C4-2B (cell line): ENCODE measurements at regions not wholly inside any gene's neighbourhood (a gene's known extent, or its start where the extent isn't known, plus 50 kb on each side); places are given as distances from the start of the nearest gene placed in this dataset.

Source experiments
- H3K27ac ChIP-seq: fragments of 450-650 bp; 2 replicates; pipeline ENCODE4 v1.5.1; 2017
- ZFX ChIP-seq: fragments of 450-650 bp; IDR thresholded peaks from 2 replicates; pipeline ENCODE4 v1.6.1; 2017
- TF ChIP-seq, protein P1 (sequence below): fragments of 450-650 bp; conservative IDR thresholded peaks from 2 replicates; pipeline ENCODE4 v1.5.1; 2017; ENCODE audit warnings: mild to moderate bottlenecking

DNA sequence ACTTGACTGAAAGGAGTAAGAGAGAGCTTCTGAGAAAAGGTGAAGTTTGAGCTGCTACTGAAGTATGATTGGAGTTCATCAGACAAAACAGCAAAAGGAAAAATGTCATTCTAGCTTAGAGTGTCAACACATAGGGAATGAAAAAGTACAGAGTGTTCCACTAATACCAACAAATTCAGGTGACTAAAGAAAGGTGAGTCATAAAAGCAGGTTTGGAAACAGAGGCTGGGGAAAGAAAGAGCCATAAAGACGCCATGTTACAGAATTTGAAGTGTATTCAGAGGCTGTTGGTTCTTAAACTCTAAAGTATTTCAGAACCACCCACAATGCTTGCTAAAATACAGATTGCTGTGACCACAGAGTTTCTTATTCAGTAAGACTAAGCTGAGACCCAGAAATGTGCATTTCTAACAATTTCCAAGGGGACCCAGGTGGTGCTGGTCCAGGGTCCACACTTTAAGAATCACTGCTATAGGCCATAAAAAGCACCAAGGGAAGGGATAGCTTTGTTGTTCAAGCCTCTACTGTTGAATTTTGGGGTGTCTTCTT, 143.1 kb downstream of the ELAPOR2 start:
- TF ChIP-seq, protein P1, sequence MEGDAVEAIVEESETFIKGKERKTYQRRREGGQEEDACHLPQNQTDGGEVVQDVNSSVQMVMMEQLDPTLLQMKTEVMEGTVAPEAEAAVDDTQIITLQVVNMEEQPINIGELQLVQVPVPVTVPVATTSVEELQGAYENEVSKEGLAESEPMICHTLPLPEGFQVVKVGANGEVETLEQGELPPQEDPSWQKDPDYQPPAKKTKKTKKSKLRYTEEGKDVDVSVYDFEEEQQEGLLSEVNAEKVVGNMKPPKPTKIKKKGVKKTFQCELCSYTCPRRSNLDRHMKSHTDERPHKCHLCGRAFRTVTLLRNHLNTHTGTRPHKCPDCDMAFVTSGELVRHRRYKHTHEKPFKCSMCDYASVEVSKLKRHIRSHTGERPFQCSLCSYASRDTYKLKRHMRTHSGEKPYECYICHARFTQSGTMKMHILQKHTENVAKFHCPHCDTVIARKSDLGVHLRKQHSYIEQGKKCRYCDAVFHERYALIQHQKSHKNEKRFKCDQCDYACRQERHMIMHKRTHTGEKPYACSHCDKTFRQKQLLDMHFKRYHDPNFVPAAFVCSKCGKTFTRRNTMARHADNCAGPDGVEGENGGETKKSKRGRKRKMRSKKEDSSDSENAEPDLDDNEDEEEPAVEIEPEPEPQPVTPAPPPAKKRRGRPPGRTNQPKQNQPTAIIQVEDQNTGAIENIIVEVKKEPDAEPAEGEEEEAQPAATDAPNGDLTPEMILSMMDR = no peak

GRCh38 chr7:86914551-86914950, 144.9 kb downstream of the ELAPOR2 start:
- no peak overlapping the region for H3K27ac ChIP-seq
- TF ChIP-seq ZFX = no peak
- TF ChIP-seq, protein P1 = peak; percentile 84

More for the DNA sequence above, 143.1 kb downstream of the ELAPOR2 start:
- H3K27ac ChIP-seq = no peak overlapping the region
